ENCODE measurements at regions not wholly inside any gene's neighbourhood (a gene's known extent, or its start where the extent isn't known, plus 50 kb on each side); places are given as distances from the start of the nearest gene placed in this dataset.

GRCh38 chr4:144449611-144450010, 196.3 kb upstream of the HHIP start:
- no peak for DNase-seq
- intact Hi-C loops (cut with DNase I): no loop called here

GRCh38 chr4:144450526-144450925, 195.4 kb upstream of the HHIP start:
- intact Hi-C loops (cut with DNase I): no loop called here
- no peak for DNase-seq

- intact Hi-C loops (cut with DNase I): no loop called here
- DNase-seq: no peak
Observed at GRCh38 chr4:144451766-144452450, 194.0 kb upstream of the HHIP start.

- intact Hi-C loops (cut with DNase I): no loop called here
- no peak for DNase-seq
Observed at GRCh38 chr4:144456196-144456595, 189.8 kb upstream of the HHIP start.

DNA sequence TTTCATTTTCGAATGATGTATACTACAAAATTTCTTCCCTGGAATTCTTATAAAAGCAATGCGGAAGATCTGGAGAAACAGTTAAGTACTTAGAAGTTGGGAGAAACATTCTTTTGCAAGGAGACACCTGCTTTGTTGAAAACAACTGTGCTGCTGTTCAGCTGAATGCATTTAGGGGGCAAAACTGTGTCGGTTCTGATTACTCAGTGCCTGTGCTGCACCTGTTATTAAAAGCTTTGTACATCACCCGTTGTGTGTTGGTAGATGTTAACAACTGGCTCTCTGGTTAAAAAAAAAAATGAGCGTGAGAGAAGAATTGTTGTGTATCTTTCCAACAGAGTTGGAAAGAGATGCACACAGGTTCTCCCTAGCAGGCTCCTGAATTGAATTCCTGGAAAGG, 184.1 kb upstream of the HHIP start:
- intact Hi-C loops (cut with DNase I): no loop called here
- DNase-seq: no peak

DNA sequence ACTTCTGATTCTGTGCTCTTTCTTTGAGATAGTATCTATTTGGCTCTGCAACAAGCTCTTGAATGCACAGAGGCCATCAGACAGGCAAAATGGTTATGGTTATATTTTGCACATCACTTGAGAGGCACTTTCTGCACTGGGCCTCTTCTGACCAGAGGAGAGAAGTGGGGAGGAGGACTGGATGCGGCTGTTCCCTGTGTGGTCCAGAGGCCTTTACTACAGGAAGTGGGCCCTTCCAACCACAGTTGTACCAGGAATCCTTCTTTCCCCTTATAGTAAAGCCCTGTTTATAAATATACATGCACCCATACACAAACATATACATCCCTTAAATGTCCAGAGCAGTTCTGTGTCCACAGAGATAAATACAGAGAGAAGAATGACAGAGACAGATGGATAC, 182.7 kb upstream of the HHIP start:
- no peak for DNase-seq
- intact Hi-C loops (cut with DNase I): no loop called here

DNA sequence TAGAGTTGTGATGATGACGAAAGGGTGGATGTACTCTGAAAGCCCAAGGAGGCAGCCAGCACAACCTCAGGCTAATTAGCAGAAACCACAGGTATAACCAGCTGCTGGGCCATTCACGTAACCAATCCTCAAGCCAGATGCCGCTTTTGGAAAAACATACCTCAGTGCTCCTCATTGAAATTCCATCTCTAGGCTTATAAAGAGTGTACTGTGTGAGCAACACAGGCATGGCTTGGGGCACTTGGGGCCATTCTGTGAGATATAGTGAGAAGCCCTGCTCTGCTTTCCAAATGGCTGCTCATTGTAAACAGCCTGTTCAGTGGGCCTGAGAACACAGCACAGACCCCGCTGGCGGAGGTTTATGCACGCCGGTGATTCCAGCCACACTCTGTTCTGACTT, 182.1 kb upstream of the HHIP start:
- DNase-seq: no peak
- intact Hi-C loops (cut with DNase I): no loop called here

DNA sequence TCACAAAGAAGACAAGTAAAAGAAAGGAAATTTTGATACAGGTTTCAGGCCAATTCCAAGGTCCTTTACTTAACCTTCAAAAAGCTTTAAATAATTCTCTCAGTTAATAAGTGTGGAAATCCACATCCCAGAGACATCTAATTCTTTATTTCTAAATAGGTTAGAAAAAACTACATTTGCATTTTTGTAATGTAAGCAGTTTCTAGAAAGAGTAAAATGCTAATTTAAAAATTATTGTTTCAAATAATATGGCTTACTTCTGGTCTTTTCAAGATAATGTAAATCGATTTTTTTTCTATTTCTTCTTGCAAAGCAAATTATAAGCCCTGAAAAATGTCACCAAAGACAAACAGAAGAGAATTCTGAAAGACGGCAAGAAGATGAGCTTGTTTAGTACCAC, 180.4 kb upstream of the HHIP start:
- DNase-seq: no peak
- intact Hi-C loops (cut with DNase I): no loop called here

DNA sequence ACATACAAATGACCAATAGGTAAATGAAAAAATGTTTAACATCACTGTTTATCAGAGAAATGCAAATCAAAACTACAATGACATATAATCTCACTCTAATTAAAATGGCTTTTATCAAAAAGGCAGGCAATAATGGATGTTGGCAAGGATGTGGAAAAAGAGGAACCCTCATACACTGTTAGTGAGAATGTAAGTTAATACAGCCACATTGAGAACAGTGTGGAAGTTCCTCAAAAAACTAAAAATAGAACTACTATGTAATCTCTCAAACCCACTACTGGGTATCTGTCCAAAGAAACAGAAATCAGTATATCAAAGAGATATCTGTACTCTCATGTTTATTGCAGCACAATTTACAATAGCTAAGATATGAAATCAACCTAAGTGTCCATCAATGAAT, 165.9 kb upstream of the HHIP start:
- no peak for DNase-seq
- intact Hi-C loops (cut with DNase I): no loop called here

DNA sequence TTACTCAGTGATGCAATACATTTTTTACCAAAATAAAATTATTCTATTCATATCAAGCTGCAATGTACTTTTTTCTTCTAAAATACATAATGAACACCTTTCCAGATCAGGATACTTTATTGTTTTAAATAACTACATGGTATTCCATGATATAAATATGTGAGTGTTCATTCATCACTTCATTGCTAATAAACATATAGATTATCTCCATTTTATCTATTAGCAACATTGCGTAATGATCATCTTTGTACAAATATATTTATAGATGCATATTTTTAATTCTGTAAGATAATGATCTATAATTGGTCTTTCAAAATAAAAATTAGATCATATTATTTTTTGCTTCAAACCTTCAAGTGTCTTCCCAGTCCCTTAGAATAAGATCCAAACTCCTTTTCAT, 156.1 kb upstream of the HHIP start:
- intact Hi-C loops (cut with DNase I): no loop called here
- no peak for DNase-seq

DNA sequence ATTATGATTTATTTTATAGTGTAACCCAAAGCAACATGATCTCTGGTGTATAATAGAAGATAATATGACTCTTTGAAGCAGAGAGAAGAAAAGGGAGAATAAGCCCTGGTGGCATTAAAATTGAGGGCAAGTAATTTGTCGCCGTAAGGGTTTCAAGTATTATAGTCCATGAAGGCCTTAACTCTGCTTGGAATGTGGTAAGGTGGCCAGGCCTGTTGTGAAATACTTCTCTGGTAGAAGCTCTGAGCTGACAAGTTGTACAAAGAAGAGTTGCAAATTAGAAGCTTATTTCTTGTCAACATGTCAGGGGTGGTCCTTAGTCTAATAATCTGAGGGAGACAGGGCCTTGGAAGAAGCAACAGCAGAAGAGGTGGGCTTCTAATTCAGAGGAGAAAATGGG, 151.7 kb upstream of the HHIP start:
- intact Hi-C loops (cut with DNase I): no loop called here
- DNase-seq: no peak

GRCh38 chr4:144495944-144496343, 150.0 kb upstream of the HHIP start:
- no peak for DNase-seq
- intact Hi-C loops (cut with DNase I): no loop called here

- intact Hi-C loops (cut with DNase I): no loop called here
- no peak for DNase-seq
Observed at GRCh38 chr4:144499777-144500176, 146.2 kb upstream of the HHIP start.

- intact Hi-C loops (cut with DNase I): no loop called here
Observed at GRCh38 chr4:144501231-144501780, 144.7 kb upstream of the HHIP start.

GRCh38 chr4:144504883-144505282, 141.1 kb upstream of the HHIP start:
- DNase-seq: no peak
- intact Hi-C loops (cut with DNase I): no loop called here

More at GRCh38 chr4:144501231-144501780, 144.7 kb upstream of the HHIP start:
- no peak for DNase-seq

GRCh38 chr4:144507311-144508101, 138.4 kb upstream of the HHIP start:
- intact Hi-C loops (cut with DNase I): no loop called here
- DNase-seq: no peak

DNA sequence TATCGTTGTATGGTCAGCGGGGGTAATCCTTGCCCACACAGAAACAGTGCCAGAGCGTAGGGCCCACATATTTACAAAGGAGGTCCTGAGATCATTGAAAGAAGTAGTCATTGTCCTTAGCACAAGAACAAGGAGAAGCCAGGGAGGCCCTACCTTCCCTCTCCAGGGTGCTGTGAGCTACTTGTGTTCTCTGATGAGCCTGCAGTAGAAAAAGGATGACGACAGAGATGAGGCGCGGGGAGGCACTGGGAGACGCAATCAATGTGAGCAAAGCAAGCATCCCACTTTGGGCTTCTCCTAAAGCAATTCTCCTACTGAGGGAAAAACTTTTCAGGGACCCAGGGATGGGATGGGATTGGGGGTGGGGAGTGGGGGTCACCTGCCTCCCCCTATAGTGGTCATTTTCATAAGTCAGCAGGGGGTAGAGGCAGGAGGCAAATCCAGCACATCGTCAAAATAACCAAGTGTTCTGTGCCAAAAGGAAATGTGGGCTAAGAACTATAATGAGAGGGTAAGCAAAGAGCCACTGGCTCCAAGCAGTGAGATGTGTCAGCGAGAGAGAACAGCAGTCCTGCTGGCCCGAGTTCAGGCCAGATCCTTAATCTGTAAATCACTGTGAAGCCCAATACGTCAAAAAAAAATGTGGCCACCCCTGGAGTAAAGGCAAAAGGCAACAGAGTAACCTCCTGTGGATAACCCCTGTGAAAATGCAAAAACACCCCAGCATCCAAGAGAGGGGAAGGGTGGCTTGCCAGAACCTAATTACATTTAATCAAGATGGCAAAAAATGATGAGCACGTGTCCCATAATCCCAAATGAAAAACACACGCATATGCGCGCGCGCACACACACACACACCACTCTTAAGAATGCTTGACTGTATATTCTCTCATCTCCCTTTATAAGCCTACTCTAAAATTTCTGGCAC, 136.6 kb upstream of the HHIP start:
- intact Hi-C loops (cut with DNase I): no loop called here
- no peak for DNase-seq

- intact Hi-C loops (cut with DNase I): no loop called here
- no peak for DNase-seq
Observed at GRCh38 chr4:144514736-144515135, 131.2 kb upstream of the HHIP start.

DNA sequence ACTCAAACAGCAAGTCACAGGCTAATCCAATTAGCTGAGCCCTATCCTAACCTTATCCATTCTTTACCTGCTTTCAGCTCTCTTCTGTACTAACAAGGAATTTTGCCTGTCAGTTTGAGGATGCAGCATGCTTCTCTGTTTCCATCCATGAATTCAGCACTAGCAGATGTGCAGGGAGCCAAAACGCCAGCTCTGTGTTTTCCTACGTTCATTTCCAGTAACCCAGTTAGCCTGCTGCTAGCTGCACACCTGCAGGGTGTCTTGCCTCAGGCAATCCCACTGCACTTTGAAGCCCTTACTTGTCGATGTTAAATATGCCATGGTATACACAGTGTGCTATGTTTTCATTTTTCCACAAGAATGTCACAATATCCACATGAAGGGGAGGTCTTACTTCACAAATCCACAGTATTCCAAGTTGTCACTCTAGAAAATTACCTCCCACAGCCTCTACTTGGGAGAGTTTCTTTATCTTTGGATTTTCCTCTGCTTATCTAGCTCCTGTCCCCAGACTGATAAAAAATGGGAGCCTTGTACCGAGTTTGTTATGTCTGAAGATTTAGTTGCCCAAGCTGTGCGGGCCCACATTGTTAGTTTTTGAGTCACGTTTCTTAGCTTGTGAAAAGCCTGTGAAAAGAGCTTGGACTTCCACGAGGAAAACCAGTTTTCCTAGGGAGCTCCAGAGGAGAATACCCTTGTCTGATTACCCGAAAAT, 127.6 kb upstream of the HHIP start:
- DNase-seq: no peak

More for the DNA sequence above, 127.6 kb upstream of the HHIP start:
- intact Hi-C loops (cut with DNase I): no loop called here
